Ectodermal cell (in vitro differentiated cells): ENCODE measurements at regions not wholly inside any gene's neighbourhood (a gene's known extent, or its start where the extent isn't known, plus 50 kb on each side); places are given as distances from the start of the nearest gene placed in this dataset.

Source experiments
- H3K27ac ChIP-seq: 2 replicates; pipeline ENCODE4 v1.7.0; 2013; ENCODE audit warnings: mild to moderate bottlenecking, low read depth, low read length; ENCODE audit not compliant: insufficient read depth, poor library complexity, severe bottlenecking
- H3K27me3 ChIP-seq: 2 replicates; pipeline ENCODE4 v1.7.0; 2013; ENCODE audit warnings: mild to moderate bottlenecking, low read length; ENCODE audit not compliant: insufficient read depth, control insufficient read depth, poor library complexity, severe bottlenecking
- H3K36me3 ChIP-seq: one replicate; pipeline ENCODE4 v1.7.0; 2013; ENCODE audit warnings: low read length; ENCODE audit not compliant: control insufficient read depth, insufficient read depth
- H3K4me1 ChIP-seq: one replicate; pipeline ENCODE4 v1.7.0; 2013; ENCODE audit warnings: low read length; ENCODE audit not compliant: control insufficient read depth, insufficient read depth
- H3K4me3 ChIP-seq: 2 replicates; pipeline ENCODE4 v1.7.0; 2013; ENCODE audit warnings: low read depth, low read length, control low read depth; ENCODE audit not compliant: insufficient read depth
- H3K9me3 ChIP-seq: 2 replicates; pipeline ENCODE4 v1.7.0; 2013; ENCODE audit warnings: mild to moderate bottlenecking, low read length, moderate library complexity; ENCODE audit not compliant: control insufficient read depth
- WGBS, 2 experiments: methylation state at CpG; one replicate each; pipeline ENCODE4 v1.1.7; 2013; ENCODE audit warnings: missing lambda C conversion rate in 2 of 2; 5-methylcytosine and 5-hydroxymethylcytosine counted together

DNA sequence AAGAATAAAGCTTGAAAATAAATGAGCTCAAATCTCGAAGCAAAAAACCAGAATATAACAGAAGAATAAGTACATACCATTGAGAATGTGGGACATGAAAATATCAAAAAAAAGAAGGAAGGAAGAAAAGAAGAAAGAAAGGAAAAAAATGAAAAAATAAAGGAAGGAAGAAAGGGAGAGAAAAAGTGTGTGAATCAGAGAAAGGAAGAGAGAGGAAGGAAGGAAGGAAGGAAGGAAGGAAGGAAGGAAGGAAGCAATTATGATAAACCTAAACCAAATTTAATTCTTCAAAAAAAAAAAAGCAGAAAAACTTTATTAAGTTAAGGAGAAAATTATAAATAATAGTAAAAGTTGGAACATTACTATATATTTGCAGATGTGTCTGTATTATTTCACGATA, 949.8 kb downstream of the NLGN4X start:
- Histone ChIP-seq H3K27me3 (no peaks in the 10 kb centered on the region), H3K4me3 (no peak overlapping the region), H3K9me3 (no peaks in the 10 kb centered on the region), H3K27ac (no peak overlapping the region), H3K36me3 (no peaks in the 10 kb centered on the region), H3K4me1 (no peaks in the 10 kb centered on the region)
- WGBS, 2 experiments, result no CpG with 5 or more reads among the region's 2 CpGs

DNA sequence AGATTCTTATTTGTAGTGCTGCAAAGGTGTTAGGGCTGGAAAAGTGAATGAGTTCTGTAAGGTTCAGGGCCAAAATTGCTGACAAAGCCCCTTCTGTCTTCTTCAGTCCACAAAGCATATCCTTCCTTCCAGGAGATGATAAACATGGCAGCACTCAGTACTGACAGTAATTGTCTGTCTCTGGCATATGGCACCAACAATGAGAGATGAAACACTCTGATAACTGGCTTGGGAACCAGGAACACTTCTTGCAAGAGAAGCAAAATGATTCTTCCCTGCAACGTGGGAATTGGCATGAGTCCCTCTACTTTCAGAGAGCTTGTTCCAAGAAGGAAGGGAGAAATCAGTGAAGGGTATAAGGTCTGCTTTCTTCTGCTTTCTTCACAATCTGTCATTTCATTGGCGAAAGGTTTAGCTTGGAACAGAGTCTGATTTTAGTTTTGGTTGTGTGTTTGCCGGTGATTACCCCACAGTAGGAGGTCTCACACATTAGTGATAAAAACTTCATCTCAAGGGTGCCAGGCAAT, 963.3 kb downstream of the NLGN4X start:
- no peaks in the 10 kb centered on the region for H3K9me3 ChIP-seq
- WGBS, 2 experiments, result 83 to 92% methylated on average over 1 to 2 of the region's 3 CpGs
- H3K4me3 ChIP-seq, result no peak overlapping the region
- no peaks in the 10 kb centered on the region for H3K27me3 ChIP-seq
- H3K36me3 ChIP-seq, result no peaks in the 10 kb centered on the region
- no peak overlapping the region for H3K27ac ChIP-seq
- H3K4me1 ChIP-seq, result no peaks in the 10 kb centered on the region

DNA sequence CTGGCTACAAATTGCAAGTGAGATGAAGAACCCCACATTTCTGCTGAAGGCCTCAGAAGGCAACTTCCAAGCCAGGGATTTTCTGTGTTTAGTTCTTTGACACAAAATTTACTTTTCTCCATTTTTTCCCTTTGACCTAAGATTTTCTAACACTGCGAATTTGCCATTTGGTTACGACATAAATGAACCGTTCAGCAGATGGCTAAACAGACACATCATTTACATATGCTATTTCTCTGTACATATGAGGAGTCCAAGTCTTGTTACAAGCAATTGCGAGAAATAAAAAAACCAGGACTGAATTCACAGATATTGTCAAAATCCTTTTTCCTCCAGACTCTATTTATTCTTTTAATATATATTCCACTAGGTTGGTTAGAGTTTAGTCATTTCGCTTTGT, 978.6 kb downstream of the NLGN4X start:
- Histone ChIP-seq H3K36me3 (no peaks in the 10 kb centered on the region), H3K9me3 (no peaks in the 10 kb centered on the region), H3K27ac (no peak overlapping the region), H3K4me1 (no peaks in the 10 kb centered on the region), H3K4me3 (no peak overlapping the region), H3K27me3 (no peaks in the 10 kb centered on the region)
- WGBS, 2 experiments, result 89 to 91% methylated on average over 3 to 4 of the region's 5 CpGs

DNA sequence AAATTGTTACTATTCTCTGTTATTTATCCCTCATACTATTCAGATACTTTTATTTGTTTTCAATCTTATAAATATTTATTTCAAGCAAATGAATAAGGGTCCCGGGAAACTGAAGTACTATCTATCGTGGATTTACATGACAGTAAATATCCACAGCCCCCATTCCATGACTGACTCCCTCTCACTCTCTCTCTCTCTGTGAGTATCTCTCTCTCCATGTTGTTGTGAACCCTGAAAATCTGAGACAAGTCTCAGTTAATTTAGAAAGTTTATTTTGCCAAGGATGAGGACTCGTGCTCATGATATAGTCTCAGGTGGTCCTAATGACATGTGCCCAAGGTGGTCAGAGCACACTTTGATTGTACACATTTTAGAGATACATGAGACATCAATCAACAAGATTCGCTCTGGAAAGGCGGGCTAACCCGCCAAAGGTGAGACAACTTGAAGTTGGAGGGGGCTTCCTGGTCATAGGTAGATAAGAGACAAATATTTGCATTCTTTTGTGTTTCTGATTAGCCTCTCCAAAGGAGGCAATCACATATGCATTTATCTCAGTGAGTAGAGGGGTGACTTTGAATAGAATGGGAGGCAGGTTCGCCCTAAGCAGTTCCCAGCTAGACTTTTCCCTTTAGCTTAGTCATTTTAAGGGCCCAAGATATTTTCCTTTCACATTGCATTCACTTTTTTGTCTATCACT, 986.4 kb downstream of the NLGN4X start:
- no peaks in the 10 kb centered on the region for H3K36me3 ChIP-seq
- WGBS, 2 experiments, result 31 to 33% methylated on average over 5 to 7 of the region's 7 CpGs
- H3K4me3 ChIP-seq, result no peak overlapping the region
- no peaks in the 10 kb centered on the region for H3K27me3 ChIP-seq
- H3K27ac ChIP-seq, result no peak overlapping the region
- no peaks in the 10 kb centered on the region for H3K4me1 ChIP-seq
- H3K9me3 ChIP-seq, result no peaks in the 10 kb centered on the region

DNA sequence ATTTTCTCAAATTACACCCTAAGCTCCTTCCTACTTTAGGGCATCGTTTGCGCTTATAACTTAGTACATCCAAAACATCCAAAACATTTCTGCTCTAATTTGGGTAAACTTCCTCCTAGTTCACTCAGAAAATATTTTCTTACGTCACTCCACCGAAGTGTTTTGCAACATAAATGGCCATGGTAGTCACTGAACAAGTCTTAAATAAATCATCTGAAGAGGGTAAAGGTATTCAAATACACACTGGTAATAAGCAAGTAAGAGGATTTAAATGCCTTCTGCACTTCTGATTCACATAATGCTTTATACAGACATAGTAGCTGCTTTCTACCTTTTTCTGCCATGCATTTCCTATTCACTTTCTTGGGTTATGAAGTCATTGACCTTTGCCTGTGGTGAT, 991.9 kb downstream of the NLGN4X start:
- WGBS, 2 experiments, result 93% methylated on average over 3 to 4 of the region's 4 CpGs
- Histone ChIP-seq H3K27me3 (no peaks in the 10 kb centered on the region), H3K4me1 (no peaks in the 10 kb centered on the region), H3K27ac (no peak overlapping the region), H3K36me3 (no peaks in the 10 kb centered on the region), H3K4me3 (no peak overlapping the region), H3K9me3 (no peaks in the 10 kb centered on the region)

DNA sequence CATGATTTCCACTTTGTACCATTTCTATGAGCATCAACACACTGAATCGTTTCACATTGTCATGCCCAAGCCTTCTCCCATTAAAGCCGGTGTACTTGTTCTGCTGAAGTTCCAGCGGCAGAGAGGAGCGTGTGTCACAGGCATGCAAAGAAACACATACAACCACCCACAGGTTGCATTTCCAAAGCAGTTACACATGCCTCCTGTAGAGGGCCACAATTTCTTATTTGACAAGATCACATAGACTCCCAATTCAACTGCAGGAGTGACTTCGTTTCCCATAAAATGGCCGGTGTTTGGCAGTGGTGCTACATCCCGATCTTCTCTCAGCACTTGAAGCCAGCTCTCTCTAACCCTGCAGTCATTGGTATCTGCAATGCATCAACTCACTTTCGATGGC, 992.6 kb downstream of the NLGN4X start:
- Histone ChIP-seq H3K27me3 (no peaks in the 10 kb centered on the region), H3K4me1 (no peaks in the 10 kb centered on the region), H3K4me3 (no peak overlapping the region), H3K36me3 (no peaks in the 10 kb centered on the region), H3K27ac (no peak overlapping the region), H3K9me3 (no peaks in the 10 kb centered on the region)
- 81 to 82% methylated on average over 8 of the region's 8 CpGs for WGBS, 2 experiments

DNA sequence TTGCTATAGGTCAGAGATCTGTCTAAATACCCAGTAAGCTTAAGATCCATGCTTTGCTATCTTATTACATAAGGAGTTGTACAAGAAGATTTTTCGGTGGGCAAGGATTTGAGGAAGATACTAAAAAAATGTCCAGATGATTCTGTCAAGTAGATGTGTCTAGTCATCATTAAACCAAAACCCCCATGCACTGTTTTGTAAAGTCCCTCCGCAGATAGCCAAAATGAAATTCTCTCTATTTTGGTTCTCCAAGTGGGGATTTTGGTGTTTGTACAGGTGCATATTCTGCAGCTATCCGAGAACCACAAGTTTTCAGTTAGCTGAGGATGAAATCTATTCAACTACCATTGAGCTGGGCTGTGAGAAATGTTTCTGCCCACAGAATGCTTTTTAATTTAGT, 994.8 kb downstream of the NLGN4X start:
- no peak overlapping the region for H3K4me3 ChIP-seq
- H3K36me3 ChIP-seq, result no peaks in the 10 kb centered on the region
- no peaks in the 10 kb centered on the region for H3K27me3 ChIP-seq
- H3K27ac ChIP-seq, result no peak overlapping the region
- no peaks in the 10 kb centered on the region for H3K9me3 ChIP-seq
- 83 to 93% methylated on average over 1 to 3 of the region's 3 CpGs for WGBS, 2 experiments
- no peaks in the 10 kb centered on the region for H3K4me1 ChIP-seq

DNA sequence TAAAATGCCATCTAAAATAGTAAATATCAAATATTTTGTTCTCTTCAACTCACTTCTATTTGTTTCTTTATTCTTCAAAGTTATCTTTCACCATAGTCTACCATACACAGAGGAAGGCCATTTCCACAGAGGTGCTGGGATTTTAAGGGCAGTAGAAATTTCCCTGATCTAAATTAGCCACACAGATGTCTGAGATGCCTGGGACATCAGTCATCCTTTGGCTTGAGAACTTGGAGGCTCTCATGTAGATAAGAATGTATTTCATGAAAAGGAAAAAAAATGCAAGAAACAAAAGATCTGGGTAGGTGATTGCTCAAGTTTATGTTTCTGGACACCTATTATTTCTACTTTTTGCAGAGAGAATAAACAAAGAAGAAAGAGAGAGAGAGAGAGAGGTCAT, 1008.2 kb downstream of the NLGN4X start:
- no peaks in the 10 kb centered on the region for H3K36me3 ChIP-seq
- no peak overlapping the region for H3K27ac ChIP-seq
- no peaks in the 10 kb centered on the region for H3K9me3 ChIP-seq
- no peaks in the 10 kb centered on the region for H3K27me3 ChIP-seq
- no peak overlapping the region for H3K4me3 ChIP-seq
- no peaks in the 10 kb centered on the region for H3K4me1 ChIP-seq

DNA sequence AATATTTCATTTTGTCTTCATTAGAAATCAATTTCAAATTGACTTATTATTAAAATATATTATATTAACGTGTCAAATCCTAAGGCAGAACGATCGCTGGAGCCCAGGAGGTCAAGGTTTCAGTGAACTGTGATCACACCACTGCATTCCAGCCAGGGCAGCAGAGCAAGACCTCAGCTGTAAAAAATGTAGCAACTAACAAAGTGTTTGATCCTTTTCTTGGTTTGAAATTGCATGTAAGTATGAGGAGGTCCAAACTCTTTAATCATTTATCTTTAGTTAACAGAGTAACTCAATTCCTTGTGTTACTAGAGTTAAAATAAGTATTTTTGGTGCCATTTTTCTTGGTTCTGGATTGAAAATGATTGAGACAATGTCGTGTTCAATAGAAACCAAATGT, 1033.9 kb downstream of the NLGN4X start:
- 92 to 100% methylated on average over 3 of the region's 4 CpGs for WGBS, 2 experiments
- Histone ChIP-seq H3K27ac (no peak overlapping the region), H3K4me3 (no peak overlapping the region), H3K9me3 (no peaks in the 10 kb centered on the region), H3K36me3 (no peaks in the 10 kb centered on the region), H3K27me3 (no peaks in the 10 kb centered on the region), H3K4me1 (no peaks in the 10 kb centered on the region)

DNA sequence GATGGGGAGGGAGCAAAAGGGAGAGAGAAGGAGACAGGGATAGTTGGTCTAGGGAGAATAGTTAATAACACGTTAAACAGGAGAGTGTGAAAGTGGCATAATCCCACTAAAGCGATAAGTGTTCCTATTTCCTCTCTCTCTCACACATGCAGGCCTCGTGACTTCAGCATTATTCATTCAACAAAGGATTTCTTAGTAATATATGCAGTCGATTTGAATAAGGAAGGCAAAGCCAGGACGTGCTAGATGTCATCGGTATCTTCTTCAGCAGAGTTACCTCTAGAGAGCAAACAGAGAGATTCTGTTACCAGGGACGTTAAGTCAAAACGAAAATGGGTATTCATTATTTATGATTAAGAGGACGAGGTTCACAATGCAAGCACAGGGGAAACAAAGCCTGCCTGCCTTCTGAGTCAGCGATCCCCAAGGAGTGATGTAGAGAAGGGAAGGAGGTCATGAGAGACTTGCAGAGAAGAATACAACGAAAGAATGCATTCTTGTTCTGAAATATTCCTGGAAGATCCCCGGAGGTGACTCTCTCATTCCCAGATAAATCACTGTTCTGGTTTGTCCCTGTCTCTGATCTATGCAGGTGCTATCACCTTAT, 1048.4 kb downstream of the NLGN4X start:
- no peaks in the 10 kb centered on the region for H3K36me3 ChIP-seq
- H3K4me1 ChIP-seq, result no peaks in the 10 kb centered on the region
- H3K27me3 ChIP-seq, result no peaks in the 10 kb centered on the region
- H3K4me3 ChIP-seq, result no peak overlapping the region
- 72 to 79% methylated on average over 8 to 11 of the region's 12 CpGs for WGBS, 2 experiments
- H3K27ac ChIP-seq, result no peak overlapping the region
- no peaks in the 10 kb centered on the region for H3K9me3 ChIP-seq
